GM18507 (cell line): ENCODE measurements at regions not wholly inside any gene's neighbourhood (a gene's known extent, or its start where the extent isn't known, plus 50 kb on each side); places are given as distances from the start of the nearest gene placed in this dataset.
"Not testable (repeated sequence)": the region's sequence is repeated elsewhere in the genome, so short reads cannot be mapped to it uniquely, and the experiment has no call there.

Experiments used
- DNase-seq: peaks from one replicate; pipeline ENCODE4 v3.0.0; 2011; ENCODE audit warnings: low read depth; ENCODE audit not compliant: insufficient read length; ENCODE audit errors: extremely low spot score
- FAIRE-seq: peaks from 2 replicates; lab custom pipeline; 2011; peaks lifted over from hg19 to GRCh38; lab: Jason Lieb, UNC

GRCh38 chr1:219741011-219741970 is 128.4 kb upstream of the ZC3H11B start:
- FAIRE-seq (no peak), DNase-seq (no peak)

GRCh38 chr1:219733511-219734174 is 120.7 kb upstream of the ZC3H11B start:
- FAIRE-seq: no peak
- no peak for DNase-seq

DNA sequence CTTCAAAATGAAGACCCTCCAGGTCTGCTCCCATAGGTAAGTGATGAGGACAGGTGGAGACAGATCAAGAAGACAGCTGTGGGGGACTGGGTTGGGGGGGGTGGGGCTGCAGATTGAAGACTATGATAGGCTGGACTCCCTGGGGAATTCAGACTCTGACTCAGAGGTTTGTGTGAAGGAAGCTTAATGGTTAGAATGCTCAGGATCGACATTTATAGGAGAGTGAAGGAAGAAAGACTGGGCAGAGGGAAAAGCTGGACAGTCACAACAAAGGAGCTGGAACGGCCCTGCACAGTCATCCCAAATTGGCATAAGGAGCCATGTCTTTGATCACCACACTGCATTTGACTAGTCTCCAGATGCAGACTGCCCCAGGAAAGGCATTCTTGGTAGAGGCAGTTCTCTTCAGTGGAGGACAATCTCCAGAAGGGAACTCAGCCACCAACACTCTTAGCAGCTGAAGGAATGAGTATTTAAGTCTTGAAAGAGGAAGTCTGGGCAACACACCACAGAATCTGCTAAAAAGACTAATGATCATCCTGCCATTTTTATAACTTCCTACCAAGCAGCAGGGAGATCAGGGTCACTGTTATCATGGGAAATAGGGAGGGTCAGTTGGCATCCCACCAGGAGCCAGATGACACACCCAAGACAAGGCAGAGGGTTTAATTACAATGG is 120.0 kb upstream of the ZC3H11B start:
- DNase-seq (no peak), FAIRE-seq (no peak)

DNA sequence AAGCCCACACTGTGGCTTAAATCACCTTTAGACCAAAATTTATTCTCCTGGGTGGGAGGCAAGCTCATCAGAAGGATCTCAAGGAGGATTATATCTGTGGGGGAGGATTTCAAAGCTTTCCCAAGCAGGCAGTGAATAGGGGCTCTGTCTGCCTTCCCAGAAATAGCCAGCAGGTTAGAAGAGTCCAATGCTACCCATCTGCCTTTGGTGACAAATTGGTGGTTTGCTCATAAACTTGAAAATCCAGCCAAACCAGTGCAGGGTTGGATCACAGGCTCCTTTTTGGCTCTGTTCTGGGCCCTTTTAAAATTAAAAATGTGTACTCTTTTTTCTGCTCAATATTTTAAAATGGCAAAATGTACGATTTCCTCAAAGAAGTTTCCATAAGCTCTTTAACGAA is 118.9 kb upstream of the ZC3H11B start:
- DNase-seq (no peak), FAIRE-seq (no peak)

- no peak for DNase-seq
- FAIRE-seq: no peak
These were observed 113.8 kb upstream of the ZC3H11B start for GRCh38 chr1:219726480-219727272.

GRCh38 chr1:219724440-219724839 is 111.5 kb upstream of the ZC3H11B start:
- FAIRE-seq (no peak), DNase-seq (no peak)

DNA sequence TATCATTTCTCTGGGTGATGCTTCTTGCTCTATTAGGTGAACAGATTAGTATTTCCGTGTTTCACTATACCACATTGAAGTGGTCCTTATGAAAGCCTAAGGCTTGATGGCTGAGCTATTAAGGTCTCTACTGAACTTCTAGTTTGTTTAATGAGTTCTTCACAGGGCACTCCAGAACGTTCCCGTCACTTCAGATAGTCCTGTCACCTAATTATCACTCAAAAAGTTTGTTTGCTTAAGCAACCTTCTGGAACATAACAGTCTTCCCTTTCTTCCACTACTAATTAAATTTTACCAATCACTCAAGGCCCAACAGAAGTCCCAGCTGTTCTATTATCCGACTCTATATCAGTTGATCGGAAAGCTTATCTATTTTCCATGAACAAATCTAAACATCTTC is 104.6 kb upstream of the ZC3H11B start:
- FAIRE-seq: no peak
- DNase-seq: no peak

GRCh38 chr1:219716611-219717114 is 103.8 kb upstream of the ZC3H11B start:
- DNase-seq: no peak
- no peak for FAIRE-seq

- FAIRE-seq: no peak
- no peak for DNase-seq
These were observed 101.1 kb upstream of the ZC3H11B start for GRCh38 chr1:219713981-219714381.

- FAIRE-seq (no peak), DNase-seq (no peak)
These were observed 99.6 kb upstream of the ZC3H11B start for GRCh38 chr1:219712506-219712905.

GRCh38 chr1:219710529-219711194 is 97.8 kb upstream of the ZC3H11B start:
- no peak for FAIRE-seq
- DNase-seq: no peak

DNA sequence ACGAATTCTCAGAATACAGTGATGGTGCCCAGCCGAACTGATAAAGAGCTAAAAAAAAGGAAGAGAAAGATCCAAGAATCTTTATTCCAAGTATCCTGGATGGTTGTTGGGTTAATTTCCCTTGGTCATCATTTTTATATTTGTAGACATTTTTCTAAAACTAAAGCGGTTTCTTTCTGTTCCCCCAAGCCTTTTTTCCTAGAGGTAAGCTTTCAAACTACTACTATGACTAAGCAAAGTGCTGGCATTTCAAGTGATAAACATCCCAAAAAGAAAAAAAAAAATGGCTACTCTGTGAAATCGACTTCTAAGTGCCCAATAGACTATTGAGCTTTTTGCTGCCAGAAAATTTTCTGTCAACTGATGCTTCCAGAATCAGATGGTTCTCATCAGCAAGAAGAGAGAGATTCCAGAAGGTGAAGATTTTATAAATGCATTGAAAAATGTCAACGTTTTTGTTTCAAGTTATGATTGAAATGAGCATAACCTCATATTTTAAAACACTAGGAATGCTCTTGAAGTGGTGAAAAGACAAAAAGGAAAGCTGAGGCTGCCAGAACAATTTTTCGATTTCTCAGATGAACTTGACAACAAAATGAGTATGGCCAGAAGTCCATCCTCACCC is 96.1 kb upstream of the ZC3H11B start:
- DNase-seq (no peak), FAIRE-seq (no peak)

- DNase-seq, FAIRE-seq: not testable (repeated sequence)
These were observed 95.0 kb upstream of the ZC3H11B start for GRCh38 chr1:219707885-219708284.

- not testable (repeated sequence) for DNase-seq, FAIRE-seq
These were observed 91.4 kb upstream of the ZC3H11B start for GRCh38 chr1:219704331-219704730.

DNA sequence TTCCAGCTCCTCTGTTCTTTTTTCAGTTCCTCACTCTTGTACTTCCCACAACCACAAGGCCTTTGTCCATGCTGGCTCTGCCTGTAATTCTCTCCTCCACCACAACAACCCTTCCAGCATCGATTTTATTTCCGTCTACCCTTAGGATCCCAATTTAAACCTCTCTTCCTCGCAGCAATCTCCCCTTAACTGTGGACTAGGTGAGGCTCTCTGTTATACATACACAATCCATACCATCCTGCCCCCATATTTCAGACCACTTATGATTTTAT is 90.4 kb upstream of the ZC3H11B start:
- FAIRE-seq: no peak
- DNase-seq: no peak

DNA sequence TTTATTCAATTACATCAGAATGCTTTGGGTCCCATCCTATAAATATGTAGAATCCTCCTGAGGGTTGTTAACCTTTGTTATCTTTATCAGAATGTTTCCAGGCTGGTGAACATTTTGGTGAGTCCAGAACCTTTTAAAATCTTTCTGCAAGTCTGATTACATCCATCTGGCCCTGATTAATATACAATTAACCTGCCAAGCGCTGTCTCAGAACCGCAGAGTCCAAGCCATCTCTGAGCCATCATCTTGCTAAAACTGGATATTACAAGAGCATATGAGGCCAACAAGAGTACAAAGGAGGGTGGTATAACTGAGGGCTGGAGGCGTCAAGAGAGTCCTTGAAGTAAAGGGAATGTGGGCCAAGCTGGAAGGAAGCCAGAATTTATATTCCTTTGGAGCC is 88.6 kb upstream of the ZC3H11B start:
- DNase-seq (no peak), FAIRE-seq (no peak)

DNA sequence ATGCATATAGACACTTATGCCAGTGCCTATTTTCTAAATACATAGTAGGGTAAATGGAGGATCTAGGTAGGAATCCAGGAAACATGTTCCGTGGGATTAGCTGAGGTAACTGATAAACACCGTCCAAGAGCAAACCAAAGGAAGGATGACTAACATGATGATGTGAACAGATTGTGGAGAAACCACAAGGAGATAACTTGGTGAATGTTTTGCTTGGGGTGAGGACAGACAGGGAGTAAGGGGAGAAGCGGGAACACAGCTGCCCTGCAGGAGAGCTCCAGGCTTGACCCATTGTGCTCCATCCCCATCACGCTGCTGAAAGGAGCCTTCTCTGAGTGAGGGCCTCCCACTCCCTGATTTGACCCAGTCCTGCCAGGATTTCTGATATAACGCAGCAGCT is 87.0 kb upstream of the ZC3H11B start:
- FAIRE-seq (no peak), DNase-seq (no peak)

GRCh38 chr1:219697682-219698081 is 84.8 kb upstream of the ZC3H11B start:
- FAIRE-seq (no peak), DNase-seq (no peak)

- FAIRE-seq: no peak
- no peak for DNase-seq
These were observed 80.1 kb upstream of the ZC3H11B start for GRCh38 chr1:219692981-219693380.
